Mesendoderm (in vitro differentiated cells): ENCODE measurements at regions not wholly inside any gene's neighbourhood (a gene's known extent, or its start where the extent isn't known, plus 50 kb on each side); places are given as distances from the start of the nearest gene placed in this dataset.

Source experiments
- DNase-seq: peaks from one replicate; pipeline ENCODE4 v3.0.0; 2013
- H2AK5ac ChIP-seq: 2 replicates; pipeline ENCODE4 v1.6.1; 2013; ENCODE audit warnings: low read length, inconsistent platforms
- H2BK120ac ChIP-seq: 2 replicates; pipeline ENCODE4 v1.6.1; 2013; ENCODE audit warnings: low read depth, mild to moderate bottlenecking, low read length, moderate library complexity, mixed read lengths
- H2BK15ac ChIP-seq: replicated peaks from 2 replicates; pipeline ENCODE4 v1.6.1; 2013; ENCODE audit warnings: low read depth, mild to moderate bottlenecking, moderate library complexity
- H2BK5ac ChIP-seq: 2 replicates; pipeline ENCODE4 v1.6.1; 2013; ENCODE audit warnings: low read length, inconsistent platforms
- H3K18ac ChIP-seq: 2 replicates; pipeline ENCODE4 v1.6.1; 2013; ENCODE audit warnings: mild to moderate bottlenecking, low read length, mixed read lengths
- H3K23ac ChIP-seq: one replicate; pipeline ENCODE4 v1.6.1; 2013; ENCODE audit warnings: low read length
- H3K27ac ChIP-seq: 2 replicates; pipeline ENCODE4 v1.5.1; 2013; ENCODE audit warnings: low read depth, mild to moderate bottlenecking, inconsistent platforms, low read length, moderate library complexity
- H3K27me3 ChIP-seq: 2 replicates; pipeline ENCODE4 v1.6.1; 2013; ENCODE audit warnings: low read length, control low read depth, mild to moderate bottlenecking, inconsistent platforms; ENCODE audit not compliant: insufficient read depth, poor library complexity
- H3K36me3 ChIP-seq: 2 replicates; pipeline ENCODE4 v1.6.1; 2013; ENCODE audit warnings: low read length, inconsistent platforms; ENCODE audit not compliant: control insufficient read depth, insufficient read depth
- H3K4ac ChIP-seq: one replicate; pipeline ENCODE4 v1.6.1; 2013; ENCODE audit warnings: low read depth, mild to moderate bottlenecking, low read length, moderate library complexity
- H3K4me1 ChIP-seq: 2 replicates; pipeline ENCODE4 v1.6.1; 2013; ENCODE audit warnings: low read depth, low read length, inconsistent platforms; ENCODE audit not compliant: control insufficient read depth
- H3K4me2 ChIP-seq: 2 replicates; pipeline ENCODE4 v1.6.1; 2013; ENCODE audit warnings: low read length
- H3K4me3 ChIP-seq: 2 replicates; pipeline ENCODE4 v1.5.1; 2013; ENCODE audit warnings: mild to moderate bottlenecking, low read length
- H3K56ac ChIP-seq: one replicate; pipeline ENCODE4 v1.6.1; 2013; ENCODE audit warnings: low read length
- H3K79me1 ChIP-seq: 2 replicates; pipeline ENCODE4 v1.6.1; 2013; ENCODE audit warnings: low read length, inconsistent platforms
- H3K79me2 ChIP-seq: 2 replicates; pipeline ENCODE4 v1.6.1; 2013; ENCODE audit warnings: mild to moderate bottlenecking, low read length; ENCODE audit not compliant: control insufficient read depth, insufficient read depth
- H3K9ac ChIP-seq: 2 replicates; pipeline ENCODE4 v1.6.1; 2013; ENCODE audit warnings: low read length, inconsistent platforms
- H4K5ac ChIP-seq: one replicate; pipeline ENCODE4 v1.6.1; 2013; ENCODE audit warnings: low read length
- H4K8ac ChIP-seq: one replicate; pipeline ENCODE4 v1.6.1; 2013; ENCODE audit warnings: low read depth, mild to moderate bottlenecking, control low read depth, low read length, moderate library complexity
- WGBS: extraction: QIAGEN DNeasy Blood & Tissue Kit; methylation state at CpG from one replicate; pipeline ENCODE4 v1.1.7; 2013; ENCODE audit warnings: low lambda C conversion rate, missing lambda C conversion rate; ENCODE audit not compliant: insufficient coverage; ENCODE audit errors: extremely low coverage; 5-methylcytosine and 5-hydroxymethylcytosine counted together

- no peak overlapping the region for H3K4ac ChIP-seq
- H3K79me2 ChIP-seq: no peaks in the 10 kb centered on the region
- no peak for DNase-seq
- H3K18ac ChIP-seq: no peak overlapping the region
- H3K4me1 ChIP-seq: no peaks in the 10 kb centered on the region
- H3K27me3 ChIP-seq: no peaks in the 10 kb centered on the region
- H2AK5ac ChIP-seq: no peak overlapping the region
- H2BK5ac ChIP-seq: no peak overlapping the region
- no peak overlapping the region for H2BK120ac ChIP-seq
- H3K9ac ChIP-seq: no peak overlapping the region
- H3K4me3 ChIP-seq: no peak overlapping the region
- no peak overlapping the region for H3K27ac ChIP-seq
- H4K5ac ChIP-seq: no peak overlapping the region
- no peak overlapping the region for H3K56ac ChIP-seq
- H3K23ac ChIP-seq: no peak overlapping the region
- H3K79me1 ChIP-seq: no peaks in the 10 kb centered on the region
- no peak overlapping the region for H2BK15ac ChIP-seq
- no peaks in the 10 kb centered on the region for H3K36me3 ChIP-seq
- H3K4me2 ChIP-seq: no peak overlapping the region
- H4K8ac ChIP-seq: no peak overlapping the region
These were observed 898.1 kb downstream of the XPNPEP1 start for GRCh38 chr10:109025172-109025571.

- Histone ChIP-seq H3K9ac (no peak overlapping the region), H2BK15ac (no peak overlapping the region), H3K79me1 (no peaks in the 10 kb centered on the region), H2BK5ac (no peak overlapping the region), H3K27me3 (no peaks in the 10 kb centered on the region), H4K5ac (no peak overlapping the region), H3K18ac (no peak overlapping the region), H3K4me1 (no peaks in the 10 kb centered on the region), H3K56ac (no peak overlapping the region), H3K4me2 (no peak overlapping the region), H2AK5ac (no peak overlapping the region), H3K4me3 (no peak overlapping the region), H3K4ac (no peak overlapping the region), H3K23ac (no peak overlapping the region), H3K27ac (no peak overlapping the region), H3K36me3 (no peaks in the 10 kb centered on the region), H2BK120ac (no peak overlapping the region), H3K79me2 (no peaks in the 10 kb centered on the region), H4K8ac (no peak overlapping the region)
- WGBS: no CpG with 5 or more reads among the region's 1 CpG
- DNase-seq: no peak
These were observed 900.8 kb downstream of the XPNPEP1 start for GRCh38 chr10:109022417-109023049.

- no peak overlapping the region for H3K4me3 ChIP-seq
These were observed 904.3 kb downstream of the XPNPEP1 start for GRCh38 chr10:109019001-109019424.

GRCh38 chr10:109007514-109007913 lies 915.8 kb downstream of the XPNPEP1 start:
- no peak overlapping the region for H3K9ac ChIP-seq
- no peak overlapping the region for H3K18ac ChIP-seq
- no peak overlapping the region for H3K4ac ChIP-seq
- no peak overlapping the region for H3K4me2 ChIP-seq
- H3K79me2 ChIP-seq: no peaks in the 10 kb centered on the region
- H3K79me1 ChIP-seq: no peaks in the 10 kb centered on the region
- no peak overlapping the region for H3K56ac ChIP-seq
- H4K8ac ChIP-seq: no peak overlapping the region
- H3K4me1 ChIP-seq: no peaks in the 10 kb centered on the region
- WGBS: no CpG with 5 or more reads among the region's 1 CpG
- H3K27me3 ChIP-seq: no peaks in the 10 kb centered on the region
- H4K5ac ChIP-seq: no peak overlapping the region
- H2BK5ac ChIP-seq: no peak overlapping the region
- no peak overlapping the region for H3K23ac ChIP-seq
- no peak overlapping the region for H3K4me3 ChIP-seq
- H3K36me3 ChIP-seq: no peaks in the 10 kb centered on the region
- H2AK5ac ChIP-seq: no peak overlapping the region
- H3K27ac ChIP-seq: no peak overlapping the region
- H2BK15ac ChIP-seq: no peak overlapping the region
- H2BK120ac ChIP-seq: no peak overlapping the region
- DNase-seq: no peak

More at GRCh38 chr10:109019001-109019424, 904.3 kb downstream of the XPNPEP1 start:
- H4K8ac ChIP-seq: no peak overlapping the region
- no peaks in the 10 kb centered on the region for H3K79me1 ChIP-seq
- H3K4me1 ChIP-seq: no peaks in the 10 kb centered on the region
- 100% methylated on average over 1 of the region's 6 CpGs for WGBS
- no peak overlapping the region for H3K9ac ChIP-seq
- no peak overlapping the region for H3K4ac ChIP-seq
- DNase-seq: no peak
- H3K36me3 ChIP-seq: no peaks in the 10 kb centered on the region
- H3K27ac ChIP-seq: no peak overlapping the region
- H3K23ac ChIP-seq: no peak overlapping the region
- no peak overlapping the region for H2BK15ac ChIP-seq
- no peak overlapping the region for H3K18ac ChIP-seq
- H3K27me3 ChIP-seq: no peaks in the 10 kb centered on the region
- no peaks in the 10 kb centered on the region for H3K79me2 ChIP-seq
- H2AK5ac ChIP-seq: no peak overlapping the region
- H3K4me2 ChIP-seq: no peak overlapping the region
- no peak overlapping the region for H2BK5ac ChIP-seq
- H4K5ac ChIP-seq: no peak overlapping the region
- H2BK120ac ChIP-seq: no peak overlapping the region
- no peak overlapping the region for H3K56ac ChIP-seq

GRCh38 chr10:108990441-108990840 lies 932.9 kb downstream of the XPNPEP1 start:
- Histone ChIP-seq H3K27me3 (no peaks in the 10 kb centered on the region), H3K27ac (no peak overlapping the region), H3K23ac (no peak overlapping the region), H2BK5ac (no peak overlapping the region), H3K79me2 (no peaks in the 10 kb centered on the region), H3K36me3 (no peaks in the 10 kb centered on the region), H3K4ac (no peak overlapping the region), H4K5ac (no peak overlapping the region), H3K4me1 (no peaks in the 10 kb centered on the region), H2AK5ac (no peak overlapping the region), H4K8ac (no peak overlapping the region), H3K9ac (no peak overlapping the region), H3K18ac (no peak overlapping the region), H3K4me2 (no peak overlapping the region), H3K56ac (no peak overlapping the region), H2BK120ac (no peak overlapping the region), H3K4me3 (no peak overlapping the region), H3K79me1 (no peaks in the 10 kb centered on the region), H2BK15ac (no peak overlapping the region)
- DNase-seq: no peak
- no CpG with 5 or more reads among the region's 5 CpGs for WGBS

DNA sequence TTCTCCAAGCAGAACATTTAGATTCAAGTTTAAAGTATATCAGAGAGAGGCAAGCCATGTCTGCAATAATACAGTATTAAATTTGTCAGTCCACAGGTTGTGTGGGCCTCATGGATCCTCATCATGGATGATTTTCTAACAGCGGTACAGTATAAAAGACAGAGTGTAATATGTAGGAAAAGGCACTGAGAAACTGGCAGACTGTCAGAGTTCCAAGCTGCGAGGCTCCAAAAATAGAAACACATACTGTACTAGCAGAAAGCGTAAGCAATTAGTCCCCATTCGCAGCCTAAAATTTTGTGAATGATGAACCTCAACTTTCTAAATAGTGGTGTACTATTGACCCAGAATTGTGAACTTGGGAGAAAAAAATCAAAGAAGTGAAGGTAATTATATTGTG lies 933.3 kb downstream of the XPNPEP1 start:
- Histone ChIP-seq H2BK120ac (no peak overlapping the region), H3K4me2 (no peak overlapping the region), H2BK5ac (no peak overlapping the region), H3K4me3 (no peak overlapping the region), H2AK5ac (no peak overlapping the region), H3K23ac (no peak overlapping the region), H3K79me1 (no peaks in the 10 kb centered on the region), H4K5ac (no peak overlapping the region), H3K27me3 (no peaks in the 10 kb centered on the region), H3K27ac (no peak overlapping the region), H2BK15ac (no peak overlapping the region), H3K18ac (no peak overlapping the region), H4K8ac (no peak overlapping the region), H3K36me3 (no peaks in the 10 kb centered on the region), H3K4me1 (no peaks in the 10 kb centered on the region), H3K79me2 (no peaks in the 10 kb centered on the region), H3K56ac (no peak overlapping the region), H3K9ac (no peak overlapping the region), H3K4ac (no peak overlapping the region)
- WGBS: no CpG with 5 or more reads among the region's 4 CpGs
- no peak for DNase-seq
